ENCODE measurements at regions not wholly inside any gene's neighbourhood (a gene's known extent, or its start where the extent isn't known, plus 50 kb on each side); places are given as distances from the start of the nearest gene placed in this dataset.

DNA sequence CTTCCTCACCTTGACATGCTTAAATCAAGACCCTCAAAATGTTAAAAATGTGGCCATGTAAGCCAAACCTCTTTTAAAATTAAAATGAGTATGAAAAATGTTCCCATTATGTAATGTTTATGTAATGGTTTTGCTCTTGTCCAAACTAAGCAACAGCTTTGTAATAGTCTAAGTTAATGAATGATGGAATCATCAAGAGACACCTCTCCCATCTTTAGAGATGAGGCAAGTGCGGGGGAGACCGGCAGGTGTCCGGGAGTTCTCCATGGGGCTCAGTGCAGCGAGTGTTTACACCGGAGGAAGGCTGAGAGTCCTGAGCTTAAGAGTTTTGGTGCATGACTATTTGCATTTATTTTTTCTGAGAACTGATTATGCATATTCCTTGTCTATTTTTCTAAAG, 384.9 kb upstream of the RNF32 start:
- TF ChIP-seq SUZ12 (IDR thresholded peaks at IDR 0.05; ENCODE audit: extremely low read depth, insufficient read depth, insufficient read length) (no peak), ZNF274 (IDR thresholded peaks at IDR 0.05; ENCODE audit: low read depth, low read length) (no peak), YY1 (IDR thresholded peaks at IDR 0.05; ENCODE audit: insufficient read depth, insufficient read length) (no peak)
